ENCODE measurements at regions not wholly inside any gene's neighbourhood (a gene's known extent, or its start where the extent isn't known, plus 50 kb on each side); places are given as distances from the start of the nearest gene placed in this dataset.

DNA sequence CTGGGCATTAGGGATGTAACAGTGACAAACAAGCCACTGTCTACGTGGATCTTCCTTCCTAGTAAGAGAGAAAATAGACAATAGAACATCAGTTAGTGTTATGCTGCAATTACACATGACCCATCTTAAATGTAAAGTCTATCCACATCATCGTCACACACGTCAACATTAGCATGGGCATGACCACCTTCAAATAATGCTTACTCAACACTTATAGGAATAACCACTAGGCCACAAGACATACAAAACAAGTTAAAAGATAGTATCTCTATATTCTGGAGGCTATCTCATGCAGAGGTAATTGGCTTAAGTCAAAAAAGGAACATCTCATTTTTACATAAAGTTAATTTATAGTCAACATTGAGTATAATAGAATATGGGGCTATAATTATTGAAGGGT lies 156.5 kb downstream of the MOXD1 start:
- DNase-seq = no peak

DNA sequence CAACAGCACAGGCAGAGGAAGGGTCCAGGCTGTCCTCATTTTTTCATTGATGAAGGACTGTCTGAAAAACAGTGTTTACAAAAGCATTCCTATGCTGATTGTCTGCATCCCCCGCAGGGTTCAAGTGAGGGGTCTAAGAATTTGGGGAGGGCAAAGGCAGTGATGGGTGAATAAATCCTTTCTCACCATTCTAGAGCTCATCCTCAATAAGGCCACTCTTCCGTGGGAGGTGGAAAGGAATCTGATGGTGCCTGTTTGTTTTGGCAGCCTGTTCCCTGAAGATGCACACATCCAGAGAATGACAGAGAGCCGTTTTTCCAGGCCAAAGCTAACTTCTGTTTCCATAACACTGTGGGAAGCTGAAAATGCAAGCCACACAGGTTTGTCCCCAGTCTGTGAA lies 164.5 kb downstream of the MOXD1 start:
- DNase-seq = no peak

DNA sequence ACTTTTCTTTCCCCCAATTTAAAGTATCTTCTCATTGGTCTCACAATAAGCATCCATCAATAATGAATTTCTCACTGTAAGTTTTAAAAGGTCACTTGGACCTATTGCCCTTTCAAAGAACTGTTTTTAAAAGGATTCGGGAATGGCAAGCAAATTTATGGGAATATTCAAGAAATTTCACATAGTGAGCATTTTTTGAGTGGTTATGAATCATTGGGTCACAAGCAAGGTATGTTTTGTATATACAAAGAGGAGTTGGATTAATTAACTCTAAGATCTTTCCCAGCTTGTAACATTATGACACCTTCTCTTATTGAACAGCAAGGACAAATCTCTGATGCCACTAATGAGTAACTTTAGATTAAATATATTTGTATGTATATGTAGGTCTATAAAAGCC lies 165.0 kb downstream of the MOXD1 start:
- DNase-seq = no peak

DNA sequence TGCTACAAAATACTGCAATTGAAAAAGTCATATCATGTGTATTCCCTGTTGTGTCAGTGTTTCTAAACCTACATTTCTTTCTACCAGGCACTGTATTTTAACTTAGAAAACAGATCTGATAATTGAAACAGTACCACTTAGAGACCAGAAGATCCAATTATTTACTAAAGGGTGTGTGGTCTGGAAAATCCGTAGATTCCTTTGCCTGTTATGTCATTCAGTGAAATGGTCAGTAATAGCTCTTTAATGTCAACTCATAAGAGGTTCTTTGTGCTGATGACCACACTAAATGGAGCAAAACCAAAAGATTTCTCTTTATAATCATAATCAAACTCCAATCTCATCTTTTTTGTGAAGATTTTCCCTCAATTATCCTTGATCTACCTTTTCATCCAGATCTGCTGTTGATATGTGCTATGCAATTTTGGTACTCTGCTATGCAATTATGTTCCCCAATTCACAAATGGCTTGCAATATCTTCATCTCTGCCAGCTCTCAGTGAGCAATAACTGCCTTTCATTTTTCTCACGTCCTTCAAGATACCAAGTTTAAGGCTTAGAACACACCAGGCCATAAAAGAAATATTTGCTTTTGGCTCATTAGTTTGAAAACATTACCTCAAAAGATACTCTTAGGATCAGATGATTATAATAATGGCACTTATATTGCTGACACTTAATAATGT lies 165.5 kb downstream of the MOXD1 start:
- no peak for DNase-seq

DNA sequence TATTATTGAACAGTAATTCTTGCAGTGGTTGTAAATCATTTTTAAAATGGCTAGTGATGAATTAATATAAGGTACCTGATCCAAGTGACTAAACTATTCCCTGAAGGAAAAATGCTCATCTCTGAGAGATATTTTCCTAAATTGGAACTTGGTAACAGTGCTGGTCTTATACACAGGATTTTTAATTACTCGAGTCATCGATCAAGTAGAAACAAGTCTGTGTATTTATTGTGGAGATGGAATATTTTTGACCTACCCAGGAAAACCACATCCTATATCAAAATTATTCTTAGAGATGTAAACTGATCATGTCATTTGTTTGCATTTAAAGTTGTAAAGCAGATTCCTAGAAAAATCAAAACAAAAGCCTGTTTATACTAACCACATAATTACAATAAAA lies 166.9 kb downstream of the MOXD1 start:
- no peak for DNase-seq

DNA sequence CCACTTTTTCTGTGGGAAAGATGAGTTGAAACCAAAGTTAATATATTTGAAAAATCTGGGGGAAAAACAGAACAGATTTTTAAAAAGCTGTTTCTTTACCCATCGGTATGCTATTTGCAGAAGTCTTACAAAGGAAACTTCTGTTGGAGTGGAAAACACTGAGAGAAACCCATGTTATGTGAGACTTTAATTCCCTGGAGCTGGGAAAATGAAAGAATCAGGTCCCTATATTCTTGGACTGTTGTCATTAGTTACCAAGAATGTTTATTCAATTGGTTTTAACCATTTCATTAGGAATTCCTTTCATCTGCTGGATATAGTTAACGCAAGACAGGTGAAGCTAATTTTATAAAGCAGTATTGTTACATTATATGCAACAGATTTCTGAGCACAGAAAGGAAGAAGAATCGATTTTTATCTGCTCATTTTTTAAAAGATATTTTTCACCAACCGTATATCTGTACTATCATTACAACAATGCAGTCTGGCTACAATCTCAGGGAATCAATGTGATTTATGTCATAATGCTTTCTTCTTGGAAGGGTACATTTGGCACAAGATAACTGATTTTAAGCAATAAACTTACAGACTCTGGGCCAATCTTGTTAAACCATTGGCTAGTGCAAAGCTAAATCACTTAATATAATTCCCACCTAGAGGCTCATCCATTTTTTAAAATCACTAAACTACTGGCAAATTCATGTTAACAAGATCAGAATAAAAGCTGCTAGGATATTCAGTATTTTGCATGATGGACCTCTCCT lies 170.0 kb downstream of the MOXD1 start:
- peak in 2 of 3 donors; percentile 35 to 57 for DNase-seq

GRCh38 chr6:132228894-132229293 lies 172.4 kb downstream of the MOXD1 start:
- no peak for DNase-seq

GRCh38 chr6:132227904-132228303 lies 173.4 kb downstream of the MOXD1 start:
- no peak for DNase-seq

DNA sequence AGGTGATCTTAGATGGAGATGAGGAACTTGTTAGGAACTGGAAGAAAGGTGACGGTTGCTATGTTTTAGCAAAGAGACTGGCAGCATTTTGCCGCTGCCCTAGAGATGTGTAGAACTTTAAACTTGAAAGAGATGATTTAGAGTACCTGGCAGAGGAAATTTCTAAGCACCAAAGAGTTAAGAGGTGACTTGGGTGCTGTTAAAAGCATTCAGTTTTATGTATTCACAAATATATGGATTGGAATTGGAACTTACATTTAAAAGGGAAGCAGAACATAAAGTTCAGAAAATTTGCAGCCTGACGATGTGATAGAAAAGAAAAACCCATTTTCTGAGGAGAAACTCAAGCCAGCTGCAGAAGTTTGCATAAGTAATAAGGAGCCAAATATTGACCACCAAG lies 176.3 kb downstream of the MOXD1 start:
- DNase-seq = no peak

DNA sequence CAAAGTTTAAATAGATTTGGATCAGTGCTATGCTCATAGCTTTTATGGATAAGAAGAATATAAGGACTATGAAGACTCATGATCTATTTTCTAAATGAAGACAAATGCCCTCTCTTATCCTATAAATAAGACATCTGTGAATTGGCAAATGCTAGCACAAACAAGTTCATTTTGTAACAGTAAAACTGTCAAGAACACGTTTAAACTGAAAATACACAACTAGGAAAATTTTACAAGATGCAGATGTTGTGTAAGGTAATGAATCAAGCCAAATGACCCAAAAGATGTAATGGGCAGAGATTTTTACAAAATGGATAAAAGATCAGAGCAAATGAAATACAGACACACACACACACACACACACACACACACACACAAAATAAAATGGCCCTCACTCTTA lies 180.5 kb downstream of the MOXD1 start:
- DNase-seq = no peak

DNA sequence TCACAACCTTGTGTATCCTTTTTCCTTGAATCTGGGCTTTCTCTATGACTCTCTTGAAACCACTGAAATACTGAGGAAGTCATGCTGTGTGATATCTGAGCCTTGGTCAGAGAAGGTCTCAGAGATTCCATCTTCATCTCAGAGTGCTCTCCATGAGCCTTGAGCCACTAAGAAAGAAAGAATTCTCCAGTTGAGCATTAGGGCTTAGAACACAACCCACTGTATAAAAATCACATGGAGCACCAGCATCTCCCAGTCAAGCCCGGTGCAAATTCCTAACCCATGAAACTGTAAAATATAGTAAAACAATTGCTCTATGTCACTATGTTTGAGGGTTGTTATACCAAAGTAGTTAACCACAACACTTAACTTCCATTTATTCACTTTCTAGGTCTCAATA lies 181.4 kb downstream of the MOXD1 start:
- no peak for DNase-seq

DNA sequence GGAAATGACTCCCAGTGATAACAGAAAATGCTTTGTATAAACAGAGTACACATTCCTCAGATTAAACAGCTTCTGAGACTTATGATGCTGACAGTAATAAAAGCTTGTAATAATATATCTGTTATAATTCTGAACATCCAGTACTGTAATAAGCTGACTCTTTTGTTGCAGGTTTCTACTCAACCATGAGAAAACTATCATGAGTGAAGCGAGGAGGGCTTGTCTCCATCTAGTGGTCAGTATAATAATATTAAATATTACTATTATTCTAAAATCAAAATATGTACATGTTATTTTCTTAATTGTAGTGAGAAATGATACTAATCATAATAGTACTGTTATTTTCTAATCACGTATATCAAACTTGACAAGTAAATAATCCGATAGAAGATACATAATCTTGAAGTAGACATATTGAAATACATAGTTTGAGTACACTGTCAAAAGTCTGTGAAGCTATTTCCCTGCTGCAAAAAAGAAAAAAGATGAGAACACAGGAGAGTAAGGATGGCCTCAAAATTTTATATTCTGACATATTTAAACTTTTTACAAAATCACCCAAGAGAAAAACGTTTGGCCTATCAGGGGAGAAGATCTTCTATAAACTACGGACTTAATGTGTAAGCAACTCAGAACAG lies 183.1 kb downstream of the MOXD1 start:
- peak in 1 of 3 donors; percentile 53 for DNase-seq

DNA sequence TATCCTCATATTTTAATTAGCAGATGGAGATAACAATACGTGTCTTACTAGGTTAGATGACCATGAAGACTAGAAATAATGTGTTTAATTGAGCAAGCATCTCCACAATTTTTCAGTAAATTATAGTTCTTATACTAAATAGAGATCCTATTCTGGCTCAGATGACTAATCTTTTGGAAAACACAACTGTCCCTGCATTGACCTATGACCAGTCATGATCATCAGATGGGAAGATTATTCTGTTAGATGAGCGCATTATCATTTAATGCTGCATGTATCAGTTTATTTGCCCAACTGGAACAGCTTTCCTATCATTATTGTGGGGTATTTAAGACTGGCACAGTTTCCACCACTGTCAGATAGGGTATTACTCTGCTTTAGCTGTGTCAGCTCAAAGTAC lies 185.5 kb downstream of the MOXD1 start:
- no peak for DNase-seq

DNA sequence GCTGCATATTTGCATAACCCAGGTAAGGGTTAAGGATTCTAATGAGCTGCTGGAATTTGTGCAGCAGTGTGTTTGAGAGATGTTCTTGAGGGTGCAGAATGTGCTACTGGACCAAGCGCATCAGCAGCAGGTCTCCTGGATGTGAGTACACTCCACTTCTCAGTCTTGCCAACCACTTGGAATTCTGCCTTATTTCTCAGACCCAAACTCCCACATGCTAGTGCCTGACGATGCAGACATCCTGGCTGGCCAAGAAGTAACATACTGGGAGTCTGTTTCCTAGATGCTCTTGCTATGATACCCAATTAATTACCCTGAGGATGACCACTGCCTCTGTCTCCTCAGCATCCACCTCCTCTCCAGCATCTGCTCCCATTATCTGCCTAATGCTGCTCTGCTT lies 186.6 kb downstream of the MOXD1 start:
- DNase-seq = no peak

- no peak for DNase-seq
These were observed 187.5 kb downstream of the MOXD1 start for GRCh38 chr6:132213732-132214131.

GRCh38 chr6:132213191-132213590 lies 188.1 kb downstream of the MOXD1 start:
- no peak for DNase-seq

DNA sequence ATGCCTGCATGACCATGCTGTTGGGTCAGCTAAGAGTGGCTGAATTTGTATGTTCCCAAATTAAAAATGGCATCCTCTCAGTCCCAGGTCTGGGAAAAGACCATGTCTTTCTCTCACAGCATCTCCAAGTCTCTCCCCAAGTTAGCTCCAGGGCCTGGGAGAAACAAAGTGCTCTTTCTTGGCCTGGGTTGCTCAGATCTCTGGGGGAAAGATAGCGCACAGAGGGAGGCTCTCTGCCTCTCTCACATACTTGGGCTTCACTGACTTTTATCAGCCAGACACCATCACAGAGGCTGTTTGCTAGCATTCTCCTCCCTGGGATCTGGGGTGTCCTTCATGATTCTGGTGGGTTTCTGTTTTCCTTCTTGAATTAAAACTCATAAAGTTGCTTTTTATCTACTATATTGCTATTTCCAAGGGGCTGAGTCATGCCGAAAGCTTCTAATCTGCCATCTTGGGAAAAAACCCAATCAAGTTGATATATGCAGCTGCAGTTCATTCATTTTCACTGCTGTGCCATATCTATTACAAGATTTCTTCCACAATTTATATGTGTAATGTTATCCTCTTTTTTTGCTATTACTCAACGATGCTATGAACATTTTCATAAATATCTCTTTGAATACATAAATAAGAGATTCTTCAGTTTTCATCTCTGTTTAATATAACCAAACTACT lies 190.2 kb downstream of the MOXD1 start:
- no peak for DNase-seq

- no peak for DNase-seq
These were observed 191.9 kb downstream of the MOXD1 start for GRCh38 chr6:132209351-132209750.

- DNase-seq = no peak
These were observed 193.3 kb downstream of the MOXD1 start for GRCh38 chr6:132207991-132208390.

GRCh38 chr6:132205946-132206345 lies 195.3 kb downstream of the MOXD1 start:
- DNase-seq = no peak

DNA sequence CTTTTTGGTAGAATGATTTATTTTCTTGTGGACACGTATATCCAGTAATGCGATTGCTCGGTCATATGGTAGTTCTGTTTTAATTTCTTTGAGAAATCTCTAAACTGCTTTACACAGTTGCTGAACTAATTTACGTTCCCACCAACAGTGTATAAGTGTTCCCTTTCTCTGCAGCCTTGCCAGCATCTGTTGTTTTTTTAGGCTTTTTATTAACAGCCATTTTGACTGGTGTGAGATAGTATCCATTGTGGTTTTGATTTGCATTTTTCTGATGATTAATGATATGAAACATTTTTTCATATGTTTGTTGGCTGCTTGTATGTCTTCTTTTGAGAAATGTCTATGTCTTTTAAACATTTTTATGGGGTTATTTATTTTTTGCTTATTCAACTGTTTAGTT lies 196.7 kb downstream of the MOXD1 start:
- no peak for DNase-seq

GRCh38 chr6:132202574-132202973 lies 198.7 kb downstream of the MOXD1 start:
- peak; percentile 88 to 97 (median 94) for DNase-seq

- peak; percentile 76 to 86 (median 79) for DNase-seq
These were observed 201.9 kb downstream of the MOXD1 start for GRCh38 chr6:132199343-132199742.
